ENCODE measurements at regions not wholly inside any gene's neighbourhood (a gene's known extent, or its start where the extent isn't known, plus 50 kb on each side); places are given as distances from the start of the nearest gene placed in this dataset.
"Not testable (repeated sequence)": the region's sequence is repeated elsewhere in the genome, so short reads cannot be mapped to it uniquely, and the experiment has no call there.

- Histone ChIP-seq H3K9me3 (no peaks in the 10 kb centered on the region), H3K27me3 (peaks cover 30% of the 10 kb centered on the region), H3K4me1 (no peaks in the 10 kb centered on the region), H3K4me3 (no peak overlapping the region), H3K27ac (no peak overlapping the region), H3K36me3 (no peaks in the 10 kb centered on the region)
- in situ Hi-C loops (cut with MboI; ENCODE audit: low pct_ligation_motif_present in 1 of 4, low pct_unique_long_range_greater_than_20kb in 1 of 4, low sequenced_read_pairs in 3 of 4): no loop called here
- TF ChIP-seq POLR2A (IDR thresholded peaks at IDR 0.05) (no peak), POLR2AphosphoS5 (IDR thresholded peaks at IDR 0.05) (no peak), EP300 (IDR thresholded peaks at IDR 0.05; ENCODE audit: low read depth) (no peak), CTCF (IDR thresholded peaks at IDR 0.05) (no peak)
- intact Hi-C loops (cut with DNase I; ENCODE audit: low total_unique reads): no loop called here
- DNase-seq: no peak
- 85 to 92% methylated on average over 1 to 2 of the region's 2 CpGs for WGBS, 2 donors (ENCODE audit: low coverage in 1 of 2)
Observed at GRCh38 chr6:27043244-27043643, 204.3 kb upstream of the PRSS16 start.

- H3K27ac ChIP-seq; H3K4me3 ChIP-seq; intact Hi-C loops (cut with DNase I; ENCODE audit: low total_unique reads); H3K9me3 ChIP-seq; H3K36me3 ChIP-seq; DNase-seq; H3K4me1 ChIP-seq; in situ Hi-C loops (cut with MboI; ENCODE audit: low pct_ligation_motif_present in 1 of 4, low pct_unique_long_range_greater_than_20kb in 1 of 4, low sequenced_read_pairs in 3 of 4): not testable (repeated sequence)
- H3K27me3 ChIP-seq: peaks cover 23% of the 10 kb centered on the region
- 96% methylated on average over 23 of the region's 26 CpGs; no CpG with 5 or more reads in 1 of the 2 donors for WGBS, 2 donors (ENCODE audit: low coverage in 1 of 2)
Observed at GRCh38 chr6:27045131-27045530, 202.4 kb upstream of the PRSS16 start.

- H3K4me1 ChIP-seq; H3K36me3 ChIP-seq; H3K9me3 ChIP-seq; in situ Hi-C loops (cut with MboI; ENCODE audit: low pct_ligation_motif_present in 1 of 4, low pct_unique_long_range_greater_than_20kb in 1 of 4, low sequenced_read_pairs in 3 of 4); H3K4me3 ChIP-seq; H3K27ac ChIP-seq; DNase-seq; intact Hi-C loops (cut with DNase I; ENCODE audit: low total_unique reads); H3K27me3 ChIP-seq: not testable (repeated sequence)
- 12 to 50% methylated on average over 3 to 5 of the region's 5 CpGs for WGBS, 2 donors (ENCODE audit: low coverage in 1 of 2)
Observed at GRCh38 chr6:27047725-27048124, 199.8 kb upstream of the PRSS16 start.

GRCh38 chr6:27049863-27050781, 197.4 kb upstream of the PRSS16 start:
- in situ Hi-C loops (cut with MboI; ENCODE audit: low pct_ligation_motif_present in 1 of 4, low pct_unique_long_range_greater_than_20kb in 1 of 4, low sequenced_read_pairs in 3 of 4) (no loop called here), intact Hi-C loops (cut with DNase I; ENCODE audit: low total_unique reads) (no loop called here)
- H3K4me1 ChIP-seq: no peaks in the 10 kb centered on the region
- no peak for DNase-seq
- H3K36me3 ChIP-seq: no peaks in the 10 kb centered on the region
- no peaks in the 10 kb centered on the region for H3K9me3 ChIP-seq
- 65 to 66% methylated on average over 25 to 30 of the region's 30 CpGs for WGBS, 2 donors (ENCODE audit: low coverage in 1 of 2)
- H3K27ac ChIP-seq: no peak overlapping the region
- peaks cover 5% of the 10 kb centered on the region for H3K27me3 ChIP-seq
- H3K4me3 ChIP-seq: no peak overlapping the region
- TF ChIP-seq POLR2AphosphoS5 (IDR thresholded peaks at IDR 0.05) (no peak), POLR2A (IDR thresholded peaks at IDR 0.05) (no peak), CTCF (IDR thresholded peaks at IDR 0.05) (no peak), EP300 (IDR thresholded peaks at IDR 0.05; ENCODE audit: low read depth) (no peak)

- H3K27ac ChIP-seq; H3K4me1 ChIP-seq; H3K36me3 ChIP-seq; in situ Hi-C loops (cut with MboI; ENCODE audit: low pct_ligation_motif_present in 1 of 4, low pct_unique_long_range_greater_than_20kb in 1 of 4, low sequenced_read_pairs in 3 of 4); DNase-seq; H3K27me3 ChIP-seq; H3K4me3 ChIP-seq; intact Hi-C loops (cut with DNase I; ENCODE audit: low total_unique reads); H3K9me3 ChIP-seq: not testable (repeated sequence)
- 76 to 83% methylated on average over 9 to 10 of the region's 10 CpGs for WGBS, 2 donors (ENCODE audit: low coverage in 1 of 2)
Observed at GRCh38 chr6:27052082-27052730, 195.3 kb upstream of the PRSS16 start.

Measured in transverse colon (tissue), 4 donors.